Activated T-helper 1 cell treated with anti-CD3 and anti-CD28 coated beads, Interleukin-12 subunit alpha, Interleukin-12 subunit beta, Interleukin-2, Interleukin-4 antibody, amounts not matched to agents 30 ng/mL and 10 ng/mL and 1 ng/mL, durations not matched to agents 14 hours and 24 hours and 36 hours (primary cell): ENCODE measurements at regions not wholly inside any gene's neighbourhood (a gene's known extent, or its start where the extent isn't known, plus 50 kb on each side); places are given as distances from the start of the nearest gene placed in this dataset.

Experiments used
- DNase-seq: peaks from one replicate; pipeline ENCODE4 v3.0.0; 2021; ENCODE audit warnings: low spot score
- H3K27ac Mint-ChIP-seq: one replicate; pipeline ENCODE4 v1.8.0; 2021; ENCODE audit warnings: mild to moderate bottlenecking, mixed read lengths
- H3K27me3 Mint-ChIP-seq: one replicate; pipeline ENCODE4 v1.8.0; 2022; ENCODE audit warnings: mild to moderate bottlenecking, moderate library complexity, mixed read lengths; ENCODE audit not compliant: insufficient read depth
- H3K36me3 Mint-ChIP-seq: one replicate; pipeline ENCODE4 v1.8.0; 2021; ENCODE audit warnings: low read depth, mixed read lengths
- H3K4me1 Mint-ChIP-seq: one replicate; pipeline ENCODE4 v1.8.0; 2021; ENCODE audit warnings: low read depth, mixed read lengths
- H3K4me3 Mint-ChIP-seq: one replicate; pipeline ENCODE4 v1.8.0; 2021; ENCODE audit warnings: mild to moderate bottlenecking, moderate library complexity, mixed read lengths
- H3K9me3 Mint-ChIP-seq: one replicate; pipeline ENCODE4 v1.8.0; 2021; ENCODE audit warnings: mixed read lengths
- intact Hi-C: fragments of 100-400 bp; cut with micrococcal nuclease; formaldehyde crosslinking; loops from one replicate; pipeline ENCODE4 v1.15.1; 2024

DNA sequence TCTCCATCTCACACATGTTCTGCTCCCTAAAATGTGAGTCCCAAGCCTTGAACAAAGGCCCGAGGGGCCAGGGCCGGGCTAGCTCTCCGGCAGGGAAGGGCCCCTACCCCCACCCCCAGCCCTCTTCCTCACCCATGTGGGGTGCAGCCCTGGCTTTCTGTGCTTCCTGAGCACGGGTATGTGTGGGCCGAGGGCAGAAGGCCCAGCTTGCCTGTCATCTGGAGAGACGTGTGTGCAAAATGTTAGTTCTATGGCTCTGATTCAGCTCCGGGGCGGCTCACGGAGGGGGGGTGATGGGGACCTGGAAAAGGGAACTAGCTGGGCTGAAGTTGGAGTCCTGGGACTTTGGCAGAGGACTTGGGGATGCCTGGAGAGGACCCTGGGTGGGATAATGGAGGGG, 90.3 kb upstream of the ARAP3 start:
- intact Hi-C loops, result no loop called here
- Mint-ChIP-seq H3K4me1 (no peaks in the 10 kb centered on the region), H3K4me3 (no peak overlapping the region), H3K9me3 (no peaks in the 10 kb centered on the region), H3K36me3 (no peaks in the 10 kb centered on the region), H3K27me3 (no peaks in the 10 kb centered on the region), H3K27ac (no peak overlapping the region)
- no peak for DNase-seq

- no peaks in the 10 kb centered on the region for H3K27me3 Mint-ChIP-seq
- H3K4me3 Mint-ChIP-seq, result no peak overlapping the region
- intact Hi-C loops, result no loop called here
Observed at GRCh38 chr5:141771562-141771961, 89.5 kb upstream of the ARAP3 start.

DNA sequence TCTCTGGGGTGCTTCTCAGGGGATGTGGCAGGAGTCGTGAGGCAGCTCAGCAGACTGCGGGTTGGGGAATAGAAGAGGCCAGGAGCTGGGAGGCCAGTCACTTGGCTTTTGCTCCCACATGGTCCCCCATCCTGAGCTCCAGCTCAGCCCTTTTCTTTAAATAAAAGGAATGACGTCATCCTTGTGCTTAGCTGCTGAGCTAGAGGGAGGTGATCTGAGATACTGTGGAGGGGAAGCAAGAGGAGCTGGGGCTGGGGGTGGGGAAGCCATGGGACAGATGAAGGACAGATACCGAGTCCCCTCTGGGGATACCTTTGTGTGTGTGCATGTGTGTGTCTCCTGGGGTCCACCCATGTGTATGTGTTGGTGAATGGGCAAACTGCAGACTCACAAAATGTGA, 89.0 kb upstream of the ARAP3 start:
- Mint-ChIP-seq H3K27ac (no peak overlapping the region), H3K4me3 (no peak overlapping the region), H3K27me3 (no peaks in the 10 kb centered on the region), H3K4me1 (no peaks in the 10 kb centered on the region), H3K36me3 (no peaks in the 10 kb centered on the region), H3K9me3 (no peaks in the 10 kb centered on the region)
- DNase-seq, result no peak
- intact Hi-C loops, result no loop called here

More at GRCh38 chr5:141771562-141771961, 89.5 kb upstream of the ARAP3 start:
- Mint-ChIP-seq H3K27ac (no peak overlapping the region), H3K9me3 (no peaks in the 10 kb centered on the region), H3K4me1 (no peaks in the 10 kb centered on the region), H3K36me3 (no peaks in the 10 kb centered on the region)
- no peak for DNase-seq

DNA sequence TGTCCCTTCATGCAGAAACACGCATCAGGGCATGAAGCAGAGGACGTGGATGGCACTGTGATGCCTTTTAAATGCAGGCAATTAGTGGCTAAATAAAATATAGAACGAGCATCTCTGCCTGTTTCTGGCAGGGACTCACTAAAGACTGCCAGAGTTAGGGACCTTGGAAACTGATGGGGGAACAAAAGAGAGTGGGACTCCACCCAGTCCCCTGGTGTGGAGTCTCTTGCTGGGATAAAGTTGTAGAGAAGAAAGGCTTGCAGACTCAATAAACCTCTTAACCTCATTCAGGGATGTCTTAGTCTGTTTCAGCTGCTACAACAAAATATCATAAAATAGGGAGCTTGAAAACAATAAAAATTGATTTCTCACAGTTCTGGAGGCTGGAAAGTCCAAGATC, 87.6 kb upstream of the ARAP3 start:
- no peaks in the 10 kb centered on the region for H3K36me3 Mint-ChIP-seq
- H3K27me3 Mint-ChIP-seq, result no peaks in the 10 kb centered on the region
- no peak overlapping the region for H3K4me3 Mint-ChIP-seq
- no peak for DNase-seq
- H3K4me1 Mint-ChIP-seq, result no peaks in the 10 kb centered on the region
- no peak overlapping the region for H3K27ac Mint-ChIP-seq
- intact Hi-C loops, result no loop called here
- H3K9me3 Mint-ChIP-seq, result no peaks in the 10 kb centered on the region

DNA sequence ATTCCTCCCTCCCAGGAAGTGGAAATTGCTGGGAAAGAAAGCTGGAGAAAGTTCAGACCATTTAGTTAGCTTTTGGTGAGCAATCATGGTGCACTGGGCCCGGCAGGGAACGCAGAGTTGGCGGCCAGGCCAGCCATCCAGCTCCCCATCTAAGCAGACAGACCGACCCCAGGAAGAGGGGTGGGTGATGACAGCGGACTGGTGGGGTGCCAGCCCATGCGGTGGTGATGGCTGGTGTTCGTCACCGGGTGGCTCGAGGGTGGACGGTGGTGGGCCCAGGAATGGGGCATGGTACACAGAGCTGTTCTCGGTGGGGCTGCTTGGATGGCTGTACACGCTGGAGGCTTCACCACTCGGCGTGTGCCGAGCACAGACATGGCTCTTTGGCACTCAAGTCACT, 85.6 kb upstream of the ARAP3 start:
- intact Hi-C loops, result no loop called here
- no peak overlapping the region for H3K4me3 Mint-ChIP-seq
- no peaks in the 10 kb centered on the region for H3K9me3 Mint-ChIP-seq
- no peaks in the 10 kb centered on the region for H3K4me1 Mint-ChIP-seq
- H3K27ac Mint-ChIP-seq, result no peak overlapping the region
- no peak for DNase-seq
- H3K36me3 Mint-ChIP-seq, result no peaks in the 10 kb centered on the region
- H3K27me3 Mint-ChIP-seq, result peaks cover 5% of the 10 kb centered on the region

DNA sequence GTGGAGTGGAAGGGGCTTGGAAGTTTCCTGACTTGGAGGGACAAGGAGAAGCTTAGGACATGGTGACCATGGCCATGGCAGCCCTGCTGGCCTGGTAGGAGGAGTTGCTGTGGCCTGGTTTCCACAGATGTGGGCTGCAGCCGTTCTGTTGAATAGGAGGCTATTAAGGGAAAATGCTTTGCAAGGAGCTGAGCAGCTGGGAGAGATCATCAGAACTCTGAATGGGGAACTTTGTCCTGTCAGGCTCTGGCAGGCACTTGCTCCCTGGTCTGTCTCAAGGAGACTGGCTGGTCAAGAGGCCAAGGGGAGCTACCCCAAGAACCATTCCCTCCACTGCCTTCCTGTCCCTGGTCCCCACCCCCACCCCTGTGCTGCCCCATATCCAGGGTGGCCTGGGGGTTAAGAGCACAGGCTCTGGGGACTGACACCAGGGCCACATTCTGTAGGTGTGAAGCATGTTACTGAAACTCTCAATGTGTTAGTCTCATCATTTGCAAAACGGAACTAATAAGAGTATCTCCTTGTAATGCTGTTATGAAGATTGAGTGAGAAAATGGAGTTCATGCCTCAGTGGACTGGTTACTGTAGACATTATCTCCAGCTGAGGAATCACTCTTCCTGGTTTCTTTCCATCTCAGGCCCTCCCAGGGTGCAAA, 84.0 kb upstream of the ARAP3 start:
- intact Hi-C loops, result no loop called here
- no peaks in the 10 kb centered on the region for H3K4me1 Mint-ChIP-seq
- H3K36me3 Mint-ChIP-seq, result no peaks in the 10 kb centered on the region
- H3K27ac Mint-ChIP-seq, result no peak overlapping the region
- no peaks in the 10 kb centered on the region for H3K9me3 Mint-ChIP-seq
- no peak overlapping the region for H3K4me3 Mint-ChIP-seq
- DNase-seq, result no peak
- H3K27me3 Mint-ChIP-seq, result peaks cover 9% of the 10 kb centered on the region

DNA sequence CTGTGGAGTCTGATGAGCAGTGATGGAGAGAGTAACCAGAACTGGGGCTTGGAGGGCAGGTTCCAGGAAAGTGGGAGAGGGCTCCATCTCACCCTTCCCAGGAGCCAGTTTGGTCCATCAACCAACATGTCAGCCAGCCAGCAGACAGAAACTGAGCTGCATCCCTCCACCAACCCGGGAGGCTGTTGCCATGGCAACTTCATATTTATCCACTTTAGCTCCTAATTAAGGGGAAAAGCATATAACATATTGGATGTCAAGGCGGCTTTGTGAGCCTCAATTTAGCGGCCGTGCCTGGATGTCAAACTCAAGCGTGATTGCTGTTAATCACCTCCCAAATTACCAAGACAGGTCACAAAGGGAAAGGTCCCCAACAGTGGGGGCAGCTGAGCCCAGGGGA, 81.5 kb upstream of the ARAP3 start:
- H3K9me3 Mint-ChIP-seq, result no peaks in the 10 kb centered on the region
- peaks cover 18% of the 10 kb centered on the region for H3K27me3 Mint-ChIP-seq
- no peaks in the 10 kb centered on the region for H3K36me3 Mint-ChIP-seq
- no peak overlapping the region for H3K27ac Mint-ChIP-seq
- intact Hi-C loops, result no loop called here
- H3K4me1 Mint-ChIP-seq, result no peaks in the 10 kb centered on the region
- no peak for DNase-seq
- H3K4me3 Mint-ChIP-seq, result no peak overlapping the region

DNA sequence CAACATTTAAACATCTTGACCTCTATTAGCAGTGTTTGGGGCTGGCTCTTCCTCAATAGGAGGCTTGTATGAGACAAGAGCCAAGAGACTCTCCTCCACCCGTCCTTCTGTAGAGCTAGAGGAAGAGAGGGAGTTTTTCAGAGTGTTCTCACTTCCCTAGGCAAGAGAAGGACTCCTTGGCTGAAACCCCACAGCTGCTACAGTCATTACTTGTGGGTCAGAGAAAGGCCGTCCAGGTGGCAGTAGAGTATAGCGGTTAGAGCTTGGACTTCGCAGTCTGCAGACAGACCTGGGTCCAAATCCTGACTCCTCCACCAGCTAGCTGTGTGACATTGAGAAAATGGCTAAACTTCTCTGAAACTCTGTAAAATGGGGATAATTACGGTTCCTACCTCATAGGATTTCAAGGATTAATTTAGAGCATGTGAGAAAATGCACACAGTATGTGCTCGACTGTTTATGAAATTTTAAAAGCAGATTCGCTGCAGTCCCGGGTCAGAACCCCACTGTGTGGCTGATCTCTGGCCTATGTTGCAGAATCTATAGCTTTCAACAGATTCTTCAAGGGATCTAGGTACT, 80.8 kb upstream of the ARAP3 start:
- Mint-ChIP-seq H3K36me3 (no peaks in the 10 kb centered on the region), H3K9me3 (no peaks in the 10 kb centered on the region), H3K4me1 (no peaks in the 10 kb centered on the region), H3K27ac (no peak overlapping the region), H3K4me3 (no peak overlapping the region), H3K27me3 (peaks cover 25% of the 10 kb centered on the region)
- intact Hi-C loops, result no loop called here
- no peak for DNase-seq

DNA sequence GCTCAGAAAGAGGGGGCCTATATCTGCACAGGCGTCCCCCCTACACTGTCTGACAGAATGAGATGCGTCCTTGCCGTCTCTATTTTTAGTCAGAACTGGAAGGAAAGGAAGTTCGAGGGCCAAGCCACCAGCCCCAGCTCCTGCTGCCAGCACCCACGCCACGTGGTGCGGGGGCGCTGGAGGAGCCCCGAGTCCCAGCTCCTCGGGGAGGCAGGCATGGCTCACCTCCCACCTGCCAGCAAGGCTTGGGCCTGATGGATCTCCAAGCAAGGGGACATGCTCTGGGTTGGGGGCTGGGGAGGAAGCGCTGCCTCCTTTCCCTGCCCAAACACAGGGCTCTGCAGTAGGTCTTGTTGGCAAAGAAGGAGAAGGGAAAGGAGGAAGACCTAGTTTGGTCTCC, 80.3 kb upstream of the ARAP3 start:
- H3K27ac Mint-ChIP-seq, result no peak overlapping the region
- no peaks in the 10 kb centered on the region for H3K4me1 Mint-ChIP-seq
- no peaks in the 10 kb centered on the region for H3K9me3 Mint-ChIP-seq
- peaks cover 29% of the 10 kb centered on the region for H3K27me3 Mint-ChIP-seq
- H3K4me3 Mint-ChIP-seq, result no peak overlapping the region
- intact Hi-C loops, result no loop called here
- DNase-seq, result no peak
- H3K36me3 Mint-ChIP-seq, result no peaks in the 10 kb centered on the region

DNA sequence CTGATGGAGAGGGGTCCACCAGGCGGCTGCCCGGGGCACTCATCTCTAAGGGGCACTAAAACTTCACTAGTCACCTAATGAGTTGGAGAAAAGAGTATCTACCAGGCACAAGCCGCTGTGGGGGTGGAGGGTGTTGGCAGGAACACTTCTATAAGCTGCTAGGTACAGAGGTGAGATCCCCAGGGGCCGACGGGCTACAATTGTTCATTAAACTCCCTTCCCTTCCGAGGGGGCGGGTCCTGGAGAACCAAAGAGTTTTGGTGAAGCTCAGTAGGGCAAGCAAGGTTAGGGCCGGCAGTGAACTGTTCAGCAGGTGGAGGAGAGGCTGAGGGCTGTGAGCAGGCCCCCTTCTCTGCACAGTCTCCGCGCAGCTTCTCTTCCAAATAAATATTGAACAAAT, 78.7 kb upstream of the ARAP3 start:
- Mint-ChIP-seq H3K27me3 (peaks cover 34% of the 10 kb centered on the region), H3K36me3 (no peaks in the 10 kb centered on the region), H3K4me1 (no peaks in the 10 kb centered on the region), H3K4me3 (no peak overlapping the region), H3K9me3 (no peaks in the 10 kb centered on the region), H3K27ac (no peak overlapping the region)
- DNase-seq, result no peak
- intact Hi-C loops, result no loop called here

GRCh38 chr5:141760193-141760592, 78.2 kb upstream of the ARAP3 start:
- no peaks in the 10 kb centered on the region for H3K4me1 Mint-ChIP-seq
- intact Hi-C loops, result no loop called here
- no peak for DNase-seq
- H3K27me3 Mint-ChIP-seq, result peaks cover 35% of the 10 kb centered on the region
- no peak overlapping the region for H3K27ac Mint-ChIP-seq
- no peaks in the 10 kb centered on the region for H3K9me3 Mint-ChIP-seq
- H3K36me3 Mint-ChIP-seq, result no peaks in the 10 kb centered on the region
- H3K4me3 Mint-ChIP-seq, result no peak overlapping the region

DNA sequence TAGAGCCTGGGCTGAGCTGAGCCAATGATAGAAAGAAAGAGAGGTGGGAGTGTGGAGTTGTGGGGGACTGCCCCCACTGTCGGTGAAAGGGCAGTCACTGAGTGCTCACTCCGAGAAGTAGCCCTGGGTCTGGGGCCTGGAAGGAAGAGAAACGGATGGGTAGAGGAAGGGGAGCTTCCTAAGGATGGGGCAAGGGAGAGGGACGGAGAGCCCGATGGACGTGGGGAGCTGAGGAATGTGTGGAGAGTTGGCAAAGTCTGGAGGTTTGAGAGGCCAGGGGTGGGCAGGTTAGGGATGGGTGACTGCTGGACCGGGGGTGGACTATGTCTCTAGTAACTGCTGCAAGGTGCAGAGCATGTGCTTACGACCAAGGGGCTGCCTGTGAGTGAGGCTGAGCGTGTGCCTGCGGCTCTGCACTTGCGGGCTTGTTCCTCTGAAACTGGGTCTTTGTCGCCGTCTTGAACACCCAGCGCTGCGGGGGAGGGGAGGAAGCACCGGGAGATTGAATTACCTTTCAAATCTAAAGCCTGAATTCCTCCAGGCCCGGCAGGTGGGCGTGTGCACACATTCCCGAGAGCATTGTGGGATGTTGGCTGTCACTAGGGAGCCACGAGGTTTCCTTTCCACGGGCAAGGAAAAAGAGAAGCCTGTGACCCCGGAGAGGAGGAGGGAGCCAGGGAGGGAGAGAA, 76.4 kb upstream of the ARAP3 start:
- Mint-ChIP-seq H3K27me3 (peaks cover 37% of the 10 kb centered on the region), H3K4me1 (no peaks in the 10 kb centered on the region), H3K9me3 (no peaks in the 10 kb centered on the region), H3K4me3 (no peak overlapping the region), H3K36me3 (no peaks in the 10 kb centered on the region), H3K27ac (no peak overlapping the region)
- intact Hi-C loops, result loop anchor here (5.0 kb wide), 1 partner anchor 119 kb away; the partner anchor contains the start of gene PCDH1
- DNase-seq, result no peak

GRCh38 chr5:141757402-141757801, 75.4 kb upstream of the ARAP3 start:
- Mint-ChIP-seq H3K27ac (no peak overlapping the region), H3K4me1 (no peaks in the 10 kb centered on the region), H3K4me3 (no peak overlapping the region), H3K9me3 (no peaks in the 10 kb centered on the region), H3K27me3 (peaks cover 41% of the 10 kb centered on the region), H3K36me3 (no peaks in the 10 kb centered on the region)
- DNase-seq, result no peak
- intact Hi-C loops, result loop anchor here (5.0 kb wide), 1 partner anchor 120 kb away; the partner anchor contains the start of gene PCDH1
